Posterior vena cava (tissue), 2 donors: ENCODE measurements at regions not wholly inside any gene's neighbourhood (a gene's known extent, or its start where the extent isn't known, plus 50 kb on each side); places are given as distances from the start of the nearest gene placed in this dataset.

ENCODE experiments used
- DNase-seq: peaks from one replicate; pipeline ENCODE4 v3.0.0-alpha.2; 2020; ENCODE audit warnings: low spot score
- intact Hi-C, 2 donors: fragments of 100-400 bp; cut with DNase I; formaldehyde crosslinking; loops; one replicate each; pipeline versions ENCODE4 v1.14.1 to v1.14.2; 2022 to 2023
- donor health status: DM: yes; HTN: yes; CAD: no.
- donor health status: DM: yes; HTN: yes; CAD: no.

GRCh38 chr1:95409276-95409675, 175.3 kb downstream of the RWDD3 start:
- intact Hi-C loops = no loop called here

DNA sequence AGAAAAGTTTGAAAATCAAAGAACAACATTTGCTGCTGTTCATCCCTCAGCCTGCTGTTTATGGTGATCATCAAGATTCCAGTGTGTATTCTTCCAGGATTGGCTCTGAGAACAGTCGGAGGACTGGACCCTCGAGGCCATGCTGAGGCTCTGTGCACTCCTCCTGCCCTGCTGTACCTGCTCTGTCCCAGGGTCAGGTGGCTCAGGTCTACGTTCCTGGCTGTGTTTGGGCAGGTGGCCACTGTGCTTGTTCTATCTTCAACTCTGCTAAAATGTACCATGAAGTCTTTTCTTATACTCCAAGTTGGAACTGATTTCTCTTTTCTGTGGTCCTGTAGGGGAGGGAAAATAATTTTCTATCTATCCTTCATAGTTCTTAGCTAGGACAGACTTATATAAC, 175.9 kb downstream of the RWDD3 start:
- intact Hi-C loops = no loop called here
- DNase-seq = no peak

More at GRCh38 chr1:95409276-95409675, 175.3 kb downstream of the RWDD3 start:
- DNase-seq = no peak

- intact Hi-C loops = loop anchor here in 1 of 2 donors (2.0 kb wide), 1 partner anchor 56 kb away; no protein-coding TSS in a partner anchor
- no peak for DNase-seq
These were observed 181.1 kb downstream of the RWDD3 start for GRCh38 chr1:95415146-95415545.

DNA sequence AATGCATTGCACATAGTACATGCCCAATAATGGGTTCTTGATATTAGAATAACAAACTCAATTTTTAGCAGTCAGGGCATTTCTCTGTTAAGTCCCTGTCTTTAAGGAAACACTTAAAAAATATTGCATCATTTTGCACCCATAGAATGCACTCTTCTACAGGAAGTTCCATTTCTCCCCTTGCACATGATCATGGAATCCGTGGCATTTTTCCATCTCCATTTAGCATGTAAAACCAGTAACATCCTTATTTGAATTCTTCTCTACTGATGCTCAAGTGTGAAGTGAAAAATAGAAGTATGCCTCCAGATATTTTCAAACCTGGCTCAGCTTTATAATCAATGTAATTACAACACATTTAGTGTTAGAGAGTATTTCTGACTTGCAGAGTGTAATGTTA, 192.8 kb downstream of the RWDD3 start:
- intact Hi-C loops = no loop called here
- no peak for DNase-seq

- intact Hi-C loops = no loop called here
- no peak for DNase-seq
These were observed 193.5 kb downstream of the RWDD3 start for GRCh38 chr1:95427525-95427924.

GRCh38 chr1:95431235-95431634, 197.2 kb downstream of the RWDD3 start:
- no peak for DNase-seq
- intact Hi-C loops = no loop called here

DNA sequence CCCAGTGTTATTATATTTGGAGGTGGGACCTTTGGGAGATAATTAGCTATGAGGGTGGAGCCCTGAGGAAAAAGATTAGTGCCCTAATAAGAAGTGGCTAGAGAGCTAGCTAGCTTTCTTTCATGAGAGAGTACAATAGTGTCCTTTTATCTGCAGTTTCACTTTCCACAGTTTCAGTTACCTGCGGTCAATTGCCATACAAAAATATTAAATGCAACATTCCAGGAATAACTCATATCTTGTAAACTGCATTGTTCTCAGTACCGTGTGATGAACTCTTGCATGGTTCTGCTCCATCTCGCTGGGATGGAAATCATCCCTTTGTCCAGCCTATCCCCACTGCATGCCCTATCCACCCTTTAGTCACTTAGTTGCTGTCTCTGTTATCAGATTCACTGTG, 201.6 kb downstream of the RWDD3 start:
- intact Hi-C loops = no loop called here
- no peak for DNase-seq

DNA sequence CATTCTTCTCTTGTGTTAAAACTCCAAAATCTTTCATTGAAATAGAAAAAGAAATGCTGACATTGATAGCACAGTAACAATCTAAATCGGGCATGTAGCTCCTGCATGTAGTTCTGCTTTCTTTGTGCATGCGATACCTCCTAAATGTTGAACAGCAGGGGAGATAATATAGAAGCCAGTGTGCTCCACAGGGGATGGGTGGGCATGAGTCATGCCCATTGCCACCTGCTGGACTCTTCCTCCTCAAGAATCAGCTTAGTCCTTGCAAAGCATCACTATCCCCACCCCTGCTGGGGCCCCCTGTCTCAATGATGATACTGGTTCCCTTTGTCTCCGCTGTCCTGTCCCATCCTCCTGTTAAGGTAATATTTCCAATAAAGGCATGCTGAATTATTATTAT, 203.0 kb downstream of the RWDD3 start:
- DNase-seq = no peak
- intact Hi-C loops = no loop called here

DNA sequence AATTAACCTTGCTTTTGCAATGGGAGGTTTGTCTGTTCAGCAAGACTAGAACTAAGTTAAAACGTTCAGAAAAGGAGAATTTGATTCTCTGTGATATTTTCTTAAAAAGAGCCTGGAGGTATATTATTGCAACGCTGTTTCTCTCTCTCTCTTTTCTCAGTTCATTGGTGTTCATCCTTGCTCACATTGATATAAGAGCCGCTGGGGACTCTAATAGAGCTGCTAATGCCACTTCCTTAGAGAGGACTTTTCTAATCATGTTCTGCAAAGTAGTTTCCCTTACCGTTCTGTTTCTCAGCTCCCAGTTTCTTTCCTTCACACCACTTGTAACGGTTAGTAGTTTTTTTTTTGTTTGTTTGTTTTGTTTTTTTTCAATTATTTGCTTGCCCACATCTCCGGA, 203.8 kb downstream of the RWDD3 start:
- no peak for DNase-seq
- intact Hi-C loops = no loop called here

DNA sequence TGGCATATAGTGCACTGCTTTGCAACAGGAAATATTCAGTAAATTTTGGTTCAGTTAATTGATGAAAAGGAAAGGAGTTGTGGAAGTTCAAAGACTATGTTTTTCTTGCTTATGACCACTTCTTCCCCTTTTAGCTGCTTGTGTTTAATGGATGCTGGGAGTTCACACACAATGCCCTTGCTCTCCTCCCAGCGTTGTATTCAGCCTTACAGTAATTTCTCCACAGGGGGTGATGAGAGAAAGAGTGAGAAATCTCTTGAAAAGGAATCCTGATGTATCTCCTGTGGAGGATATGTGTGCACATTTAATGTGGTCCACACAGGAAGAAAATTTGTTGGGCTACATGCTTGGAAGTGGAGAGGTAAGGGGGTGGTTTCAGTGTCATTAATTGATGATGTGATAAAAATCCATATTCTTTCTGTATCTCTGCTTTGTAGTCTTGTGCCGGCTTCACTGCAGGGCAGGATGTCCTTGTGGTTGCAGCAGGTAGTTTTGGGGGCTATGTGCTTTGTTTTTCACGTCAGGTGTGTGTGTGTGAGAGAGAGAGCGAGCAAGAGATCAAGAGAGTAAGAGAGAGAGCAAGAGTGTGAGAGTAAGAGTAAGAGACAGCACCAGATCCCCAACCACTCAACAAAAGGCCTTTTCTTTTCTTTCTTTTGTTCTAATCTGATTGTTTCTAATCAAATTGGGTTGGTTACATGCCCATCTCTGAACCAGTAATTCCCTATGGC, 204.4 kb downstream of the RWDD3 start:
- intact Hi-C loops = no loop called here

DNA sequence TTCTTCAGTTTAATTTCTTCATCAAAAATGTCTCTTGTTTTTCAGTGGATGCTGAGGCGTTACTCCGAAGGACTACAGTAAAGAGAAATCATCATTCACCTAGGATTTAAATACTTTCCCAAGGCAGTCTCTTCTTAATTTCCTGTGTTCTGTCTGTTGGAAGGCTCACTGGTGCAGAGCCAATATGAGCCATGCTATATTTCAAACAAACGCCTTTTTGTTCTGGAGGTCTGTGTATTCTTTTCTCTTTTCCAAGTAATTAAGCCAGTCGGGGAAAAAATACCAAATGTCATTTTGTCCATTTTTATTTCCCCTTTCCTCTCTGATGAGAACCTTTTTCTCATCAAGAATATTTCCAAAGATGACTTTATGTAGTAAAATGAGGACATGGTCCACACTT, 206.5 kb downstream of the RWDD3 start:
- intact Hi-C loops = no loop called here
- DNase-seq = no peak

More for the DNA sequence above, 204.4 kb downstream of the RWDD3 start:
- DNase-seq = no peak

- intact Hi-C loops = no loop called here
- DNase-seq = no peak
These were observed 215.5 kb downstream of the RWDD3 start for GRCh38 chr1:95449516-95449915.

GRCh38 chr1:95451054-95451453, 217.0 kb downstream of the RWDD3 start:
- no peak for DNase-seq
- intact Hi-C loops = no loop called here

GRCh38 chr1:95451904-95452303, 217.9 kb downstream of the RWDD3 start:
- DNase-seq = no peak
- intact Hi-C loops = no loop called here

DNA sequence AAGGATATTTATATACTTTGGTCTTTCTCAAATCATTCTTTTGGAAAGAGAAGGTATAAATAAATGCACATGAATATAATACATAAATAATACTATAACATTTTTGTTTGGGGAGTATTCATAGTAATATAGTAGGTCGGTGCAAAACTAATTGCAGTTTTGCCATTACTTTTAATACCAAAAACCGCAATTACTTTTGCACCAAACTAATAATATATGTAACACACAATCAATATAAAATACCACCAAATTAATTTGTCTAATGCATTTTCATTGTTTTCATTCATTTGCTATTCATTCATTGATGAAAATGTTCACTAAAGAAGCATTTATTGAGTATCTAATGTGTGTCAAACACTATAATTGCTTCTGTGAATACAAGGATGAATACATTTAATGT, 219.0 kb downstream of the RWDD3 start:
- intact Hi-C loops = no loop called here
- no peak for DNase-seq

GRCh38 chr1:95467036-95467435, 233.0 kb downstream of the RWDD3 start:
- intact Hi-C loops = no loop called here
- DNase-seq = no peak

- no peak for DNase-seq
- intact Hi-C loops = no loop called here
These were observed 241.9 kb downstream of the RWDD3 start for GRCh38 chr1:95475686-95476457.

GRCh38 chr1:95496307-95496706, 262.3 kb downstream of the RWDD3 start:
- intact Hi-C loops = loop anchor here in 1 of 2 donors (5.0 kb wide), 1 partner anchor 329 kb away; no protein-coding TSS in a partner anchor
- DNase-seq = no peak

- intact Hi-C loops = loop anchor here in 1 of 2 donors (5.0 kb wide), 1 partner anchor 329 kb away; no protein-coding TSS in a partner anchor
- no peak for DNase-seq
These were observed 262.8 kb downstream of the RWDD3 start for GRCh38 chr1:95496773-95497172.

DNA sequence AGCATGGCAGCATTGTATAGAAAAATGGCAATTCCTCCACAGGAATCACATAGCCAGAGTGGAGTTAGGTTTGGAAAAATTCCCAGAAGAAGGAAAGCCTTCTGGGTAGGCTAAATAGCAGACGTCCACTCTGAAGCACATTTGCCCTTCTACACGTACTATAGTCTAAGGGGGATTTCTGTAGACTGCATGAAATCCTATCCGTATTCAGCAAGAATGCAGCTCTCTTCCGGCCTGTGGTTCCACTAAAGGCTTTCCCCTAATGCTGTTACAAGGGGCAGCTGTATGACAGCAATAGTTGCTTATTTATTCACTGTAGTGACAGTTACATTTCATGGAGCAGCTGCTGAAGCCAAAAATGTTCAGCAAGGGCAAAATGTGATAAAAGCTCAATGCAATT, 263.6 kb downstream of the RWDD3 start:
- intact Hi-C loops = loop anchor here in 1 of 2 donors (5.0 kb wide), 1 partner anchor 330 kb away; no protein-coding TSS in a partner anchor
- no peak for DNase-seq
